Spleen (tissue), 11 donors: ENCODE measurements at regions not wholly inside any gene's neighbourhood (a gene's known extent, or its start where the extent isn't known, plus 50 kb on each side); places are given as distances from the start of the nearest gene placed in this dataset.
"Not testable (repeated sequence)": the region's sequence is repeated elsewhere in the genome, so short reads cannot be mapped to it uniquely, and the experiment has no call there.

Experiments used
- DNase-seq: peaks from one replicate; pipeline ENCODE4 v3.0.0-alpha.2; 2020
- H3K27ac ChIP-seq, 8 donors: fragments of 200-600 bp; sonication (generic) in 7 of 8; 1 replicate in 4 of 8; 2 replicates in 4 of 8; pipeline versions ENCODE4 v1.5.0 to v1.8.0; 2016 to 2021; ENCODE audit warnings: inconsistent platforms in 4 of 8, mild to moderate bottlenecking in 4 of 8, moderate library complexity in 1 of 8
- H3K27me3 ChIP-seq, 7 donors: fragments of 200-600 bp; sonication (generic) in 6 of 7; replicated peaks in 1 of 7; 1 replicate in 4 of 7; 2 replicates in 3 of 7; pipeline versions ENCODE4 v1.5.0 to v1.8.0; 2016 to 2021; ENCODE audit warnings: inconsistent platforms in 3 of 7, mild to moderate bottlenecking in 1 of 7
- H3K36me3 ChIP-seq, 6 donors: fragments of 200-600 bp; sonication (generic) in 5 of 6; 1 replicate in 4 of 6; 2 replicates in 2 of 6; pipeline versions ENCODE4 v1.5.0 to v1.8.0; 2016 to 2021; ENCODE audit warnings: inconsistent platforms in 2 of 6
- H3K4me1 ChIP-seq, 6 donors: fragments of 200-600 bp; sonication (generic) in 5 of 6; 1 replicate in 3 of 6; 2 replicates in 3 of 6; pipeline versions ENCODE4 v1.5.0 to v1.8.0; 2016 to 2021; ENCODE audit warnings: inconsistent platforms in 3 of 6
- H3K4me3 ChIP-seq, 8 donors: fragments of 200-600 bp; sonication (generic) in 7 of 8; 1 replicate in 4 of 8; 2 replicates in 4 of 8; pipeline versions ENCODE4 v1.5.0 to v1.8.0; 2016 to 2021; ENCODE audit warnings: inconsistent platforms in 4 of 8, mild to moderate bottlenecking in 4 of 8, moderate library complexity in 2 of 8
- H3K9me3 ChIP-seq, 8 donors: fragments of 200-600 bp; sonication (generic) in 7 of 8; 1 replicate in 4 of 8; 2 replicates in 4 of 8; pipeline versions ENCODE4 v1.5.0 to v1.8.0; 2016 to 2021; ENCODE audit warnings: inconsistent platforms in 4 of 8
- POLR2A ChIP-seq, 3 donors: fragments of 450-650 bp; IDR thresholded peaks; one replicate each; pipeline ENCODE4 v1.5.1; 2017; ENCODE audit warnings: antibody characterized with exemption in 3 of 3, mild to moderate bottlenecking in 1 of 3
- POLR2AphosphoS5 ChIP-seq, 3 donors: sonication (generic); formaldehyde crosslinking; IDR thresholded peaks; one replicate each; pipeline ENCODE4 v1.5.1; 2017; ENCODE audit warnings: antibody characterized with exemption in 3 of 3
- WGBS, 5 donors: extraction: QIAGEN DNeasy Blood & Tissue Kit in 3 of 5; methylation state at CpG; one replicate each; pipeline versions ENCODE4 v1.1.5 to v1.1.7; 2013 to 2018; 5-methylcytosine and 5-hydroxymethylcytosine counted together
- intact Hi-C: fragments of 100-400 bp; cut with DNase I; formaldehyde crosslinking; loops from one replicate; pipeline ENCODE4 v1.15.0; 2023; ENCODE audit warnings: low total_unique reads
- TF ChIP-seq, protein P1 (sequence below), 11 experiments: fragments of 200-600 bp in 7 of 11; fragments of 450-650 bp in 4 of 11; sonication (generic) in 4 of 11; IDR thresholded peaks in 8 of 11; conservative IDR thresholded peaks in 3 of 11; 1 replicate in 7 of 11; 2 replicates in 4 of 11; pipeline versions ENCODE4 v1.4.0 to v1.8.0; 2016 to 2021; ENCODE audit warnings: antibody characterized with exemption in 11 of 11, inconsistent platforms in 4 of 11, mild to moderate bottlenecking in 1 of 11
- donor health status: healthy with polysubstance abuse.
- donor health status: DM: no; HTN: no; CAD: no; lungs with moderate emphysema.
- donor health status: DM: no; HTN: no; CAD: no.
- donor health status: Bipolar disorder and iron deficiency.
- donor health status: healthy.
- donor health status: DM: no; HTN: no; CAD: no.
- donor health status: DM: yes; HTN: yes; CAD: no.

DNA sequence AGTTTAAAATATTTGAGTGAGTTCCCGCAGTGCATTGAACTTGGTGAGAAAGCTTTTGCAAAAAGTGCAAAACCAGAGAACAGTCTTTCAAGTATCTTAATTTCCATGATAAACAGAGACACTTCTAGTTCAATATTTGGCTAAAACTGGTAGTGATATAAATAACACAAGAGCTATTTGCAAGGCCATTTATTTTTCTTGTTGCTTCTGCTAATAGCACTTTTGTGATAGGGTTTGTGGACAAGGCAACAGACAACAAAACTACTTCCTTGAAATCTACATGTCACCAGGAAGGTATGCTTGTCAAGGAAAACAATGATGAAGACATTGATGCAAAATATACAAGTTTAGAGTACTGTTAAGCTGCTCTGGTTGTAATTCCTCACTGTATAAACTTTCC is 1225.1 kb downstream of the OTOL1 start:
- TF ChIP-seq POLR2AphosphoS5 (IDR thresholded peaks at IDR 0.05) (no peak), POLR2A (IDR thresholded peaks at IDR 0.05) (no peak)
- TF ChIP-seq, protein P1, sequence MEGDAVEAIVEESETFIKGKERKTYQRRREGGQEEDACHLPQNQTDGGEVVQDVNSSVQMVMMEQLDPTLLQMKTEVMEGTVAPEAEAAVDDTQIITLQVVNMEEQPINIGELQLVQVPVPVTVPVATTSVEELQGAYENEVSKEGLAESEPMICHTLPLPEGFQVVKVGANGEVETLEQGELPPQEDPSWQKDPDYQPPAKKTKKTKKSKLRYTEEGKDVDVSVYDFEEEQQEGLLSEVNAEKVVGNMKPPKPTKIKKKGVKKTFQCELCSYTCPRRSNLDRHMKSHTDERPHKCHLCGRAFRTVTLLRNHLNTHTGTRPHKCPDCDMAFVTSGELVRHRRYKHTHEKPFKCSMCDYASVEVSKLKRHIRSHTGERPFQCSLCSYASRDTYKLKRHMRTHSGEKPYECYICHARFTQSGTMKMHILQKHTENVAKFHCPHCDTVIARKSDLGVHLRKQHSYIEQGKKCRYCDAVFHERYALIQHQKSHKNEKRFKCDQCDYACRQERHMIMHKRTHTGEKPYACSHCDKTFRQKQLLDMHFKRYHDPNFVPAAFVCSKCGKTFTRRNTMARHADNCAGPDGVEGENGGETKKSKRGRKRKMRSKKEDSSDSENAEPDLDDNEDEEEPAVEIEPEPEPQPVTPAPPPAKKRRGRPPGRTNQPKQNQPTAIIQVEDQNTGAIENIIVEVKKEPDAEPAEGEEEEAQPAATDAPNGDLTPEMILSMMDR (IDR thresholded peaks at IDR 0.05 in 8 of 11, conservative IDR thresholded peaks at IDR 0.05 in 3 of 11), result no peak
- no peak overlapping the region for H3K27ac ChIP-seq
- peaks cover 0 to 5% (median 0%) of the 10 kb centered on the region in 8 donors for H3K9me3 ChIP-seq
- no peaks in the 10 kb centered on the region for H3K27me3 ChIP-seq
- no peak overlapping the region for H3K4me3 ChIP-seq
- H3K4me1 ChIP-seq, result no peaks in the 10 kb centered on the region
- H3K36me3 ChIP-seq, result no peaks in the 10 kb centered on the region
- intact Hi-C loops, result no loop called here
- no peak for DNase-seq
- WGBS, 5 donors, result 51 to 95% (median 66%) methylated on average over 1 of the region's 1 CpG

DNA sequence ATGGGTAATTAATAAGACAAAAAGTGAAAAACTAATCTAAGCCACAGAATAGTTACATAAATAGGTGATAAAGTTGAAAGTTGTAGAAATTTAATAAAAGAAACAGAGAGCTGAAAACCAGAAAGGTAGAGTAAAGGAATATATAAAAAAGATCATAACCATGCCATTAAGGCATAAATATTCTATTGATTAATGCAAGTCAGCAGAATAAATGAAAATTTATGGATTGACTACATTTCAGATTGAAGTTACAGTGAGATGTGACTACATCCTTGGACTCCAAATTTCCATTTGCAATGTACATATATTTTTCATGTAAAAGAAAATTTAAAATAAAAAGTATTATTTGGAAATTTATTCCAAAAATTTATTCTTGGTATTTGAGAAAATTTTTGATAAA is 1225.7 kb downstream of the OTOL1 start:
- H3K4me3 ChIP-seq, result no peak overlapping the region
- intact Hi-C loops, result no loop called here
- peaks cover 0 to 5% (median 0%) of the 10 kb centered on the region in 8 donors for H3K9me3 ChIP-seq
- H3K4me1 ChIP-seq, result no peaks in the 10 kb centered on the region
- TF ChIP-seq, protein P1 (IDR thresholded peaks at IDR 0.05 in 8 of 11, conservative IDR thresholded peaks at IDR 0.05 in 3 of 11), result no peak
- no peak for TF ChIP-seq POLR2A (IDR thresholded peaks at IDR 0.05)
- H3K27ac ChIP-seq, result no peak overlapping the region
- no peaks in the 10 kb centered on the region for H3K36me3 ChIP-seq
- H3K27me3 ChIP-seq, result no peaks in the 10 kb centered on the region
- DNase-seq, result no peak

DNA sequence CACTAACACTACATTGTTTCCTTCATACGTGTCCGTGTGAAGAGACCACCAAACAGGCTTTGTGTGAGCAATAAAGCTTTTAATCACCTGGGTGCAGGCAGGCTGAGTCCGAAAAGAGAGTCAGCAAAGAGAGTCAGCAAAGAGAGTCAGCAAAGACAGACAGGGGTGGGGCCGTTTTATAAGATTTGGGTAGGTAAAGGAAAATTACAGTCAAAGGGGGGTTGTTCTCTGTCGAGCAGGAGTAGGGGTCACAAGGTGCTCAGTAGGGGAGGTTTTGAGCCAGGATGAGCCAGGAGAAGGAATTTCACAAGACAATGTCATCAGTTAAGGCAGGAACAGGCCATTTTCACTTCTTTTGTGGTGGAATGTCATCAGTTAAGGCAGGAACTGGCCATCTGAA is 1226.2 kb downstream of the OTOL1 start:
- H3K36me3 ChIP-seq, DNase-seq, H3K4me3 ChIP-seq, H3K4me1 ChIP-seq, intact Hi-C loops, H3K27ac ChIP-seq, H3K27me3 ChIP-seq, H3K9me3 ChIP-seq: not testable (repeated sequence)
- WGBS, 5 donors, result 60 to 81% (median 70%) methylated on average over 5 of the region's 5 CpGs

DNA sequence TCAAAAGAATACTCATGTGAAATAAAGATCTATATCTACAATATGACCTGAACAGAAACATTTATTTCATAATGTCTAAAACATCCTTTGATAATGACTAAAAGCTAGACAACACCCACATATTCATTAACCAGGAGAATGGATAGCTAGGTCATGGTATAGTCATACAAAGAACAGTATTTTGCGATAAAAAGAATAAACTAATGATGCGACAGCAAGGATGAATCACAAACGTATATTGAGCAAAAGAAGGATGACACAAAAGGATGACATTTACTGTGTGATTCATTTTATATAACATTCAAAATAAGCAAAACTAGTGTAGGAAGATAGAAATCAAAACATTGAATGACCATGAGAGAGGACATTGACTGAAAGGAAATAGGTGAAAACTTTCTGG is 1233.1 kb downstream of the OTOL1 start:
- peaks cover 0 to 5% (median 0%) of the 10 kb centered on the region in 8 donors for H3K9me3 ChIP-seq
- WGBS, 5 donors, result 88 to 96% (median 92%) methylated on average over 3 of the region's 3 CpGs
- intact Hi-C loops, result no loop called here

DNA sequence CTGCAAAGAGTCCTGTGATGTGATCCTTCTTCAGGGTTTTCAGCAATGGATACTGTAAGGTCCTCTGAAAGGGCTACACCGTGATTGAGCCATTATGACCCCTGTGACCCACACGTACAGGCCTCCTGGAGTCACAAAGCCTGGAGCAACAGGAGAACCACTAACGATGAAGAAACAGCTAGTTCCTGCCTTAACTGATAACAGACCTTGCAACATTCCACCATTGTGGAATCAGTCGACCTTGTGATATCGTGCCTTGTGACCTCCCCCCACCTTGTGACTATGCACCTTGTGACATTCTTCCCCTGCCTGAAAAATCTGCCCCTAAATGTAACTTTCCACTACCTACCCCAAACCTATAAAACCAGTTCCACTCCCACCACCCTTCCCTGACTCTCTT is 1235.4 kb downstream of the OTOL1 start:
- H3K27me3 ChIP-seq, H3K36me3 ChIP-seq, H3K4me1 ChIP-seq, H3K27ac ChIP-seq, DNase-seq, H3K4me3 ChIP-seq, intact Hi-C loops, H3K9me3 ChIP-seq: not testable (repeated sequence)
- WGBS, 5 donors, result 74 to 90% (median 78%) methylated on average over 3 to 5 of the region's 5 CpGs

More for the DNA sequence above, 1233.1 kb downstream of the OTOL1 start:
- Histone ChIP-seq H3K4me1 (no peaks in the 10 kb centered on the region), H3K4me3 (no peak overlapping the region), H3K27me3 (no peaks in the 10 kb centered on the region), H3K27ac (no peak overlapping the region), H3K36me3 (no peaks in the 10 kb centered on the region)
- DNase-seq, result no peak
- TF ChIP-seq, protein P1 (IDR thresholded peaks at IDR 0.05 in 8 of 11, conservative IDR thresholded peaks at IDR 0.05 in 3 of 11), result no peak
- TF ChIP-seq POLR2AphosphoS5 (IDR thresholded peaks at IDR 0.05) (no peak), POLR2A (IDR thresholded peaks at IDR 0.05) (no peak)
